ENCODE measurements at regions not wholly inside any gene's neighbourhood (a gene's known extent, or its start where the extent isn't known, plus 50 kb on each side); places are given as distances from the start of the nearest gene placed in this dataset.
"Not testable (repeated sequence)": the region's sequence is repeated elsewhere in the genome, so short reads cannot be mapped to it uniquely, and the experiment has no call there.

GRCh38 chr6:167668754-167669552 lies 157.8 kb upstream of the AFDN start:
- ChIA-PET CTCF (no interaction called here), POLR2A (no interaction called here)
- DNase-seq (ENCODE audit: extremely low spot score), result no peak
- TF ChIP-seq, protein P1, sequence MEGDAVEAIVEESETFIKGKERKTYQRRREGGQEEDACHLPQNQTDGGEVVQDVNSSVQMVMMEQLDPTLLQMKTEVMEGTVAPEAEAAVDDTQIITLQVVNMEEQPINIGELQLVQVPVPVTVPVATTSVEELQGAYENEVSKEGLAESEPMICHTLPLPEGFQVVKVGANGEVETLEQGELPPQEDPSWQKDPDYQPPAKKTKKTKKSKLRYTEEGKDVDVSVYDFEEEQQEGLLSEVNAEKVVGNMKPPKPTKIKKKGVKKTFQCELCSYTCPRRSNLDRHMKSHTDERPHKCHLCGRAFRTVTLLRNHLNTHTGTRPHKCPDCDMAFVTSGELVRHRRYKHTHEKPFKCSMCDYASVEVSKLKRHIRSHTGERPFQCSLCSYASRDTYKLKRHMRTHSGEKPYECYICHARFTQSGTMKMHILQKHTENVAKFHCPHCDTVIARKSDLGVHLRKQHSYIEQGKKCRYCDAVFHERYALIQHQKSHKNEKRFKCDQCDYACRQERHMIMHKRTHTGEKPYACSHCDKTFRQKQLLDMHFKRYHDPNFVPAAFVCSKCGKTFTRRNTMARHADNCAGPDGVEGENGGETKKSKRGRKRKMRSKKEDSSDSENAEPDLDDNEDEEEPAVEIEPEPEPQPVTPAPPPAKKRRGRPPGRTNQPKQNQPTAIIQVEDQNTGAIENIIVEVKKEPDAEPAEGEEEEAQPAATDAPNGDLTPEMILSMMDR (IDR thresholded peaks at IDR 0.05; ENCODE audit: control extremely low read depth, extremely low read depth, low read depth, missing control alignments), result no peak

DNA sequence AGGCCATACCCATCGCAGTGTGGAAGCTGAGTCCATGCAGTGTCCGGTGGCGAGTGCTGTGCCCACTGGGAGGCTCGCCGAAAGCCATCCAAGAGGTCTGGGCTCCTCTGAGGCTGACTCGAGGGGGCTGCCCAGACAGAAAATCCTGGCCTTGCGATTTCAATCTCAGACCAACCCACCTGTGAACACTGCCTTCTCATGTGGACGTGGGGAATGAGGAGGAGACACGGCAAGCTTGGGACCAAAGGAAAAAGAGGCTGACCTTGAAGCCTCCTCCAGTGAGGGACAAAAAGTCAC lies 157.2 kb upstream of the AFDN start:
- CTCF ChIA-PET, result no interaction called here
- POLR2A ChIA-PET, result no interaction called here
- TF ChIP-seq, protein P1 (IDR thresholded peaks at IDR 0.05; ENCODE audit: control extremely low read depth, extremely low read depth, low read depth, missing control alignments), result no peak
- DNase-seq (ENCODE audit: extremely low spot score), result no peak

DNA sequence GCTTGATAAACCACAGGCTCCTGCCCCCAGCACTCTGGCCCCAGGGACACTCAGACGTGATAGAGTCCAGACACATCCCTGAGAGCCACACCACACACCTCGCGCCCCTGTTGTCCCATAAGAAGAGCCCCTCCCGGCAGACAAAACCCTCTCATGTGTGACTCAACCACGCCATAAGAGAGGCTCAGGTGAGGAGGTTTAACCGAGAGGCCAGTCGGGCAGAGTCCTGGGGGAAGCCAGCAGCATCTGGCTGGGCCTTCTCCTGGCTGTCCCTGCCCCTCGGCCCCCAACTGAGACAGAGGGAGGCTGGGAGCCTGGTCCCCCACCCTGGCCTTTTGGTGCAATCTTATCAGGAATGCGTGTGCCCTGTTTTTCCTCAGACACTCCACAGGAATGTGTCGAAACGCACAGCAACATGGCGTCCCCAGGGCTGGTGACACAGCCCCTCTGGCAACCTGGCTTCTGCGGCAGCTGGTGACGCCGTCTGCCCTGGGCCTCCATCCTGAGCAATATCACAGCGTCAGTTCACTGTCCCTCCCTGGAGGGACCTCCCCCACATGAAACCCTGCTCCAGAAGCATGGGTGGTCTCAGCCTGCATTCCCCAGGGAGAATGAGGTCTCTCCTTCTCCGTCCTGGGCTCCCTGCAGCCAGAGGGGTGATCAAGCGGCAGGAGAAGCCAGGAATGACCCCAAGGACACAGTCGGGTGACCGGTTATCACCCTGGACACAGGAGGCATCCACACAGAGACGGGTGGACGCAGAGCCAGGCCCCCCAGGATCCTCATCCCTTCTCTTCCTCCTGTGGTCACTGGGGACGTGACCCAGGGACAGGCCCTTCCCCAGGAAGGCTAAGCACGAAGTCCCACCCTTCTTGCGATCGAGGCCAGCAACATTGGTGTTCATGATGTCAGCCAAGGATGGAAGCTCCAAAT lies 156.6 kb upstream of the AFDN start:
- POLR2A ChIA-PET, result no interaction called here

DNA sequence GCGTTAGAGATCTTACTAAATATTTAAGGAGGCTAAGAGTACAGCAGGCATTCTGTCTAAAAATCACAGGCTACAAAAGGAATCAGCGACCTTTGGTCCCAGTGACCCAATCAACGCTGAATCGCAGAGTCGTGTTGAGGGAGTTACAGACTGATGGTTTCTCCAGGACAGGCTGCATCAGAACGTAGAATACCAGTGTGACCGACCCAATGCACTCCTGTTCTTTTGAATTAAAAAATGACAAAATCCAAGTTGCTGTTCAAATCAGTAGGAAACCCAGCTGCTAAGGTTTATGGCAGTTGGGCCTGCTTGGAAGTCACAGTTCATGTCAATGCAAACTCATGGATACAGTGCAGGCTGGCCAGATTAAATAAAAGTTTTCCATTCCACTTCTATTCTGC lies 155.8 kb upstream of the AFDN start:
- no peak for DNase-seq (ENCODE audit: extremely low spot score)
- TF ChIP-seq, protein P1 (IDR thresholded peaks at IDR 0.05; ENCODE audit: control extremely low read depth, extremely low read depth, low read depth, missing control alignments), result no peak
- ChIA-PET POLR2A (no interaction called here), CTCF (no interaction called here)

More for the DNA sequence above, 156.6 kb upstream of the AFDN start:
- CTCF ChIA-PET, result no interaction called here
- no peak for DNase-seq (ENCODE audit: extremely low spot score)
- TF ChIP-seq, protein P1 (IDR thresholded peaks at IDR 0.05; ENCODE audit: control extremely low read depth, extremely low read depth, low read depth, missing control alignments), result no peak

- DNase-seq (ENCODE audit: extremely low spot score); POLR2A ChIA-PET; CTCF ChIA-PET: not testable (repeated sequence)
Observed at GRCh38 chr6:167671379-167671976, 155.2 kb upstream of the AFDN start.

DNA sequence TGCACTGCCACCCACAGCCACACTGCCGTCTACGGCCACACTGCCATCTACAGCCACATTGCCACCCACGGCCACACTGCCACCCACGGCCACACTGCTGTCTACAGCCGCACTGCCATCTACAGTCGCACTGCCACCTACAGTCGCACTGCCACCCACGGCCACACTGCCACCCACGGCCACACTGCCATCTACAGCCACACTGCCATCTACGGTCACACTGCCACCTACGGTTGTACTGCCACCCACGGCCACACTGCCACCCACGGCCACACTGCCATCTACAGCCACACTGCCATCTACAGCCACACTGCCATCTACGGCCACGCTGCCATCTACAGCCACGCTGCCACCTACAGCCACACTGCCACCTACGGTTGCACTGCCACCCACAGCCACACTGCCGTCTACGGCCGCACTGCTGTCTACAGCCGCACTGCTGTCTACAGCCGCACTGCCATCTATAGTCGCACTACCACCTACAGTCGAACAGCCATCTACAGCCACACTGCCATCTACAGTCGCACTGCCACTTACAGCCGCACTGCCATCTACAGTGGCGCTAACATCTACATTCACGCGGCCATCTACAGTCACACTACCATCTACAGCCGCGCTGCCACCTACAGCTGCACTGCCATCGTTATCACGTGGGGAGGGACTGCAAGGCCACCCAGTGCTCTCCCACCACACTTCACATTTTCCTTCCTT lies 154.6 kb upstream of the AFDN start:
- no peak for DNase-seq (ENCODE audit: extremely low spot score)
- CTCF ChIA-PET, result no interaction called here
- TF ChIP-seq, protein P1 (IDR thresholded peaks at IDR 0.05; ENCODE audit: control extremely low read depth, extremely low read depth, low read depth, missing control alignments), result no peak
- POLR2A ChIA-PET, result no interaction called here

All from GM10248 (cell line).